ENCODE measurements at regions not wholly inside any gene's neighbourhood (a gene's known extent, or its start where the extent isn't known, plus 50 kb on each side); places are given as distances from the start of the nearest gene placed in this dataset.
A peak's percentile ranks its signal among the peaks of the same experiment; 100 is the strongest.

GRCh38 chr5:176738637-176739250 lies 71.6 kb upstream of the UNC5A start:
- no peak for DNase-seq (ENCODE audit: extremely low spot score)
- Histone ChIP-seq H3K4me1 (peaks cover 0 to 9% (median 8%) of the 10 kb centered on the region in 4 donors), H3K27me3 (peaks cover 0 to 92% (median 17%) of the 10 kb centered on the region in 4 donors), H3K4me3 (no peak overlapping the region), H3K9me3 (no peaks in the 10 kb centered on the region), H3K36me3 (no peaks in the 10 kb centered on the region), H3K27ac (replicated peaks in 1 of 4) (no peak overlapping the region)
- TF ChIP-seq POLR2A (IDR thresholded peaks at IDR 0.05; ENCODE audit: low read depth) (no peak), EP300 (IDR thresholded peaks at IDR 0.05) (no peak), POLR2AphosphoS5 (IDR thresholded peaks at IDR 0.05) (no peak)
- TF ChIP-seq, protein P1, sequence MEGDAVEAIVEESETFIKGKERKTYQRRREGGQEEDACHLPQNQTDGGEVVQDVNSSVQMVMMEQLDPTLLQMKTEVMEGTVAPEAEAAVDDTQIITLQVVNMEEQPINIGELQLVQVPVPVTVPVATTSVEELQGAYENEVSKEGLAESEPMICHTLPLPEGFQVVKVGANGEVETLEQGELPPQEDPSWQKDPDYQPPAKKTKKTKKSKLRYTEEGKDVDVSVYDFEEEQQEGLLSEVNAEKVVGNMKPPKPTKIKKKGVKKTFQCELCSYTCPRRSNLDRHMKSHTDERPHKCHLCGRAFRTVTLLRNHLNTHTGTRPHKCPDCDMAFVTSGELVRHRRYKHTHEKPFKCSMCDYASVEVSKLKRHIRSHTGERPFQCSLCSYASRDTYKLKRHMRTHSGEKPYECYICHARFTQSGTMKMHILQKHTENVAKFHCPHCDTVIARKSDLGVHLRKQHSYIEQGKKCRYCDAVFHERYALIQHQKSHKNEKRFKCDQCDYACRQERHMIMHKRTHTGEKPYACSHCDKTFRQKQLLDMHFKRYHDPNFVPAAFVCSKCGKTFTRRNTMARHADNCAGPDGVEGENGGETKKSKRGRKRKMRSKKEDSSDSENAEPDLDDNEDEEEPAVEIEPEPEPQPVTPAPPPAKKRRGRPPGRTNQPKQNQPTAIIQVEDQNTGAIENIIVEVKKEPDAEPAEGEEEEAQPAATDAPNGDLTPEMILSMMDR (IDR thresholded peaks at IDR 0.05): no peak
- intact Hi-C loops (cut with DNase I): no loop called here
- 72% methylated on average over 10 of the region's 10 CpGs for WGBS

DNA sequence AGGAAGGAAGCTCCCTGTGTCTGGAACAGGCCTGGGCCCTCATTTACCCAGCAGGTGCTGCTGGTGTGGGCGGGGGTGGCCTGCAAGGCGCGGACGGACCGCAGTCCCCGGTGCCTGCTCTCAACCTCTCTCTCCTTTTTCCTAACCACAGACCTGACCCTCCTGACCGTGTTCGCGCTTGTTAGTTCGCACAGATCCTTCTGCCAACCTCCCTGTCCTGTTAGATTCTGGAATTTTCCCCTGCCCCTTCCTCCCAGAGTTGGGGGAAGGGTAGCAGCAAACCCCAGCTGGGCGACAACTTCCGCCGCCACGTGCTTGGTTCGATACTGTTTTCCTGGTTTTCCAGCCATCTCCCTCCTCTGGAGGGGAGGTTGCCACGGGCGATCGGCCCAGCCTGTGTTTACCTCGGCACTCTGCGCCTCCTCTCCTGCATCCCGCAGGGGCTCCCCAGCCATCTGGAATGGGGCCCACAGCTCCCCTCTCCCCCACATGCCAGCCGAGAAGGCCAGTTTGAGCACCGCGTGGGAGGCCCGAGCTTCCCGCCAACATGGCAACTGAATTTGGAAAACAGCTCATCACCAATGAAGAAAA lies 70.8 kb upstream of the UNC5A start:
- no peak overlapping the region for H3K4me3 ChIP-seq
- H3K27me3 ChIP-seq: peaks cover 0 to 92% (median 24%) of the 10 kb centered on the region in 4 donors
- no peak for DNase-seq (ENCODE audit: extremely low spot score)
- intact Hi-C loops (cut with DNase I): no loop called here
- WGBS: 53% methylated on average over 26 of the region's 26 CpGs
- H3K36me3 ChIP-seq: no peaks in the 10 kb centered on the region
- no peak overlapping the region for H3K27ac ChIP-seq (replicated peaks in 1 of 4)
- no peaks in the 10 kb centered on the region for H3K9me3 ChIP-seq
- peaks cover 0 to 15% (median 11%) of the 10 kb centered on the region in 4 donors for H3K4me1 ChIP-seq
- TF ChIP-seq POLR2A (IDR thresholded peaks at IDR 0.05; ENCODE audit: low read depth): no peak

- Histone ChIP-seq H3K9me3 (no peaks in the 10 kb centered on the region), H3K27ac (replicated peaks in 1 of 4) (no peak overlapping the region), H3K4me3 (no peak overlapping the region), H3K4me1 (peaks cover 0 to 15% (median 11%) of the 10 kb centered on the region in 4 donors), H3K27me3 (peaks cover 0 to 92% (median 27%) of the 10 kb centered on the region in 4 donors), H3K36me3 (no peaks in the 10 kb centered on the region)
- WGBS: 79% methylated on average over 14 of the region's 16 CpGs
- TF ChIP-seq EP300 (IDR thresholded peaks at IDR 0.05) (no peak), POLR2A (IDR thresholded peaks at IDR 0.05; ENCODE audit: low read depth) (no peak), POLR2AphosphoS5 (IDR thresholded peaks at IDR 0.05) (no peak)
- TF ChIP-seq, protein P1 (IDR thresholded peaks at IDR 0.05): no peak
- DNase-seq (ENCODE audit: extremely low spot score): peak; percentile 80
- intact Hi-C loops (cut with DNase I): no loop called here
Measured at GRCh38 chr5:176740131-176740701, 70.1 kb upstream of the UNC5A start.

DNA sequence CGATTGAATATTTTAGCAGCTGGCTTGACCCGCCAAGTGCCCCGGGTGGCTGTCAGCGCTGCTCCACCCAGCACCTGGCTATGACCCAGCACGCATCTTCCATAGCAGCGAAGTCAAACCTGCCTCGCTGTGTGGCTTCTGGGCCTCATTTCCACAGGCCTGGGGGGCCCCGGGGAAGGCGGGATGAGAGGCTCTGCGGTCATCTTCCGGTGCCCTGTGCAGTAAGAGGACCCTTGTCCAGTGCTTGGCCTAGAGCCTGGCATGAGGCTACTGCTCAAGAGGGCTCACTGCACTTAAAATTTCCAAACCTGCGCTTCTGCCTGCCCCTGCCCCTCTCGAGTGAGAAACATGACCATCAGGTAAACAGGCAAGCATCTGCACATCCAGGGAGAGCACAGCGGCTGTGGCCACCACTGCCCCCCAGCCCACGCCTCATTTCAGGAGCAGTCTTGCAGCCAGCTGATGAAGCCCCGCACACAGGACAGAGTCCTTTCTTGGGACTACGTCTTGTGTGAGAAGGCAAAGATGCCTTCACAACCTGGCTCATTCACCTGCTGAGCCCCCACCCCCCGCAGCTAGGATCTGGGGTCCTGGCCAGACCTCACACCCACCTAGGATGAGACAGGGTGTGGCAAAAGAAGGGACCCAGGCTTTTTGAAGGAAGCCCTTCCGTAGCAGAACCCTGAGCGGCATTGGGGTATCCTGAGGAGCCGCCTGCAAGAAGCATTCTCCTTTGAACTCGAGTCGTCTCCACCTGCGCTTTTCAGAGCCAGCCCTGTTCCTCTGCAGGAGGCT lies 69.5 kb upstream of the UNC5A start:
- Histone ChIP-seq H3K4me3 (no peak overlapping the region), H3K4me1 (peaks cover 0 to 15% (median 11%) of the 10 kb centered on the region in 4 donors), H3K27me3 (peaks cover 0 to 91% (median 29%) of the 10 kb centered on the region in 4 donors), H3K36me3 (no peaks in the 10 kb centered on the region), H3K9me3 (no peaks in the 10 kb centered on the region), H3K27ac (replicated peaks in 1 of 4) (no peak overlapping the region)
- WGBS: 84% methylated on average over 11 of the region's 24 CpGs
- intact Hi-C loops (cut with DNase I): no loop called here
- DNase-seq (ENCODE audit: extremely low spot score): peak; percentile 90
- TF ChIP-seq, protein P1 (IDR thresholded peaks at IDR 0.05): no peak
- TF ChIP-seq POLR2A (IDR thresholded peaks at IDR 0.05; ENCODE audit: low read depth) (no peak), EP300 (IDR thresholded peaks at IDR 0.05) (no peak), POLR2AphosphoS5 (IDR thresholded peaks at IDR 0.05) (no peak)

All from esophagus muscularis mucosa (tissue), 4 donors.